GM19395 (cell line): ENCODE measurements at regions not wholly inside any gene's neighbourhood (a gene's known extent, or its start where the extent isn't known, plus 50 kb on each side); places are given as distances from the start of the nearest gene placed in this dataset.
"Not testable (repeated sequence)": the region's sequence is repeated elsewhere in the genome, so short reads cannot be mapped to it uniquely, and the experiment has no call there.

Experiments
- ATAC-seq: cut with Tn5 transposase; IDR thresholded peaks from one replicate; pipeline ENCODE4 v1.9.1; 2021; ENCODE audit warnings: mild to moderate bottlenecking, moderate library complexity; ENCODE audit not compliant: unreplicated experiment

GRCh38 chr14:101634202-101634849 lies 73.0 kb downstream of the DIO3 start:
- no peak for ATAC-seq

- no peak for ATAC-seq
Measured at GRCh38 chr14:101634850-101635748, 73.8 kb downstream of the DIO3 start.

- no peak for ATAC-seq
Measured at GRCh38 chr14:101635749-101636560, 74.7 kb downstream of the DIO3 start.

GRCh38 chr14:101639241-101639833 lies 78.0 kb downstream of the DIO3 start:
- ATAC-seq: no peak

- ATAC-seq: no peak
Measured at GRCh38 chr14:101643651-101644050, 82.4 kb downstream of the DIO3 start.

GRCh38 chr14:101654051-101654450 lies 92.8 kb downstream of the DIO3 start:
- no peak for ATAC-seq

- no peak for ATAC-seq
Measured at GRCh38 chr14:101657372-101657771, 96.1 kb downstream of the DIO3 start.

GRCh38 chr14:101665478-101666078 lies 95.9 kb upstream of the PPP2R5C start:
- ATAC-seq: no peak

GRCh38 chr14:101666264-101666663 lies 95.2 kb upstream of the PPP2R5C start:
- ATAC-seq: no peak

- no peak for ATAC-seq
Measured at GRCh38 chr14:101669629-101670028, 91.9 kb upstream of the PPP2R5C start.

- no peak for ATAC-seq
Measured at GRCh38 chr14:101673873-101674272, 87.6 kb upstream of the PPP2R5C start.

- ATAC-seq: not testable (repeated sequence)
Measured at GRCh38 chr14:101675835-101676234, 85.7 kb upstream of the PPP2R5C start.

- ATAC-seq: not testable (repeated sequence)
Measured at GRCh38 chr14:101677912-101678327, 83.6 kb upstream of the PPP2R5C start.

- no peak for ATAC-seq
Measured at GRCh38 chr14:101681795-101682194, 79.7 kb upstream of the PPP2R5C start.

GRCh38 chr14:101683365-101683764 lies 78.1 kb upstream of the PPP2R5C start:
- no peak for ATAC-seq

GRCh38 chr14:101687756-101688546 lies 73.6 kb upstream of the PPP2R5C start:
- no peak for ATAC-seq

GRCh38 chr14:101689039-101689501 lies 72.4 kb upstream of the PPP2R5C start:
- no peak for ATAC-seq

GRCh38 chr14:101689966-101690365 lies 71.5 kb upstream of the PPP2R5C start:
- ATAC-seq: not testable (repeated sequence)

- no peak for ATAC-seq
Measured at GRCh38 chr14:101695659-101696058, 65.8 kb upstream of the PPP2R5C start.

- ATAC-seq: no peak
Measured at GRCh38 chr14:101704140-101704539, 57.4 kb upstream of the PPP2R5C start.
